OCI-LY7 (cell line): ENCODE measurements at regions not wholly inside any gene's neighbourhood (a gene's known extent, or its start where the extent isn't known, plus 50 kb on each side); places are given as distances from the start of the nearest gene placed in this dataset.

Source experiments
- BruUV-seq: library from RNA; stranded (reverse); fragments of 400-500 nt; replicated peaks from 2 replicates; lab custom pipeline; 2021; lab: Mats Ljungman, UMichigan
- CTCF ChIA-PET: fragments of 300-600 bp; sonication (Branson Sonifier 250); formaldehyde crosslinking; loops from one replicate; lab custom pipeline; 2022; ENCODE audit warnings: antibody characterized with exemption; ENCODE audit not compliant: unreplicated experiment; lab: Charles Lee
- POLR2A ChIA-PET: fragments of 300-600 bp; sonication (Branson Sonifier 250); formaldehyde crosslinking; loops from one replicate; lab custom pipeline; 2022; ENCODE audit warnings: antibody characterized with exemption; lab: Charles Lee
- DNase-seq: peaks from one replicate; pipeline ENCODE4 v3.0.0-alpha.2; 2015; ENCODE audit warnings: low spot score
- H2AFZ ChIP-seq: fragments of 200-600 bp; sonication (generic), shearing (Covaris generic); 2 replicates; pipeline ENCODE4 v1.6.1; 2014; ENCODE audit warnings: mild to moderate bottlenecking, antibody characterized with exemption, low read length, moderate library complexity
- H3K27ac ChIP-seq: fragments of 200-600 bp; sonication (generic); 2 replicates; pipeline ENCODE4 v1.5.1; 2014; ENCODE audit warnings: mixed run types, low read depth, mild to moderate bottlenecking, moderate library complexity, low read length, inconsistent platforms; ENCODE audit not compliant: poor library complexity, severe bottlenecking
- H3K36me3 ChIP-seq: fragments of 200-600 bp; sonication (generic); 2 replicates; pipeline ENCODE4 v1.6.1; 2014; ENCODE audit warnings: mild to moderate bottlenecking, antibody characterized with exemption, low read length, moderate library complexity, mixed read lengths; ENCODE audit not compliant: insufficient read depth
- H3K4me1 ChIP-seq: fragments of 200-600 bp; sonication (generic); 2 replicates; pipeline ENCODE4 v1.5.1; 2014; ENCODE audit warnings: mild to moderate bottlenecking, low read length; ENCODE audit not compliant: insufficient read depth, poor library complexity, severe bottlenecking
- H3K4me2 ChIP-seq: fragments of 200-600 bp; sonication (generic); 2 replicates; pipeline ENCODE4 v1.6.1; 2014; ENCODE audit warnings: mild to moderate bottlenecking, low read length
- H3K4me3 ChIP-seq: fragments of 200-600 bp; sonication (generic); 2 replicates; pipeline ENCODE4 v1.5.1; 2014; ENCODE audit warnings: mild to moderate bottlenecking, low read depth, low read length; ENCODE audit not compliant: poor library complexity, severe bottlenecking
- H3K79me2 ChIP-seq: fragments of 200-600 bp; sonication (generic); 2 replicates; pipeline ENCODE4 v1.6.1; 2016; ENCODE audit warnings: low read depth, mild to moderate bottlenecking, low read length, moderate library complexity, mixed read lengths; ENCODE audit not compliant: insufficient read depth
- H3K9me2 ChIP-seq: fragments of 200-600 bp; sonication (generic); 2 replicates; pipeline ENCODE4 v1.6.1; 2016; ENCODE audit warnings: mild to moderate bottlenecking, low read length, mixed read lengths; ENCODE audit not compliant: insufficient read depth
- H3K9me3 ChIP-seq: fragments of 200-600 bp; sonication (generic); 2 replicates; pipeline ENCODE4 v1.6.1; 2014; ENCODE audit warnings: mild to moderate bottlenecking, mixed run types, low read length, mixed read lengths
- H4K20me1 ChIP-seq: fragments of 200-600 bp; sonication (generic); 2 replicates; pipeline ENCODE4 v1.6.1; 2014; ENCODE audit warnings: mild to moderate bottlenecking, antibody characterized with exemption, low read length, moderate library complexity, mixed read lengths; ENCODE audit not compliant: insufficient read depth
- CTCF ChIP-seq: fragments of 200-600 bp; sonication (generic); conservative IDR thresholded peaks from 2 replicates; pipeline ENCODE4 v1.5.1; 2014; ENCODE audit warnings: mild to moderate bottlenecking, antibody characterized with exemption, low read length, moderate library complexity, mixed read lengths
- EZH2phosphoT487 ChIP-seq: fragments of 200-600 bp; sonication (generic); IDR thresholded peaks from 2 replicates; pipeline ENCODE4 v1.6.1; 2018; ENCODE audit warnings: low read depth, borderline replicate concordance, mild to moderate bottlenecking, mixed run types, antibody characterized with exemption, low read length, moderate library complexity, mixed read lengths
- intact Hi-C: fragments of 100-400 bp; cut with micrococcal nuclease; formaldehyde crosslinking; loops from one replicate; pipeline ENCODE4 v1.10.0; 2022; ENCODE audit not compliant: unreplicated experiment

GRCh38 chr6:168774381-168774780, 333.4 kb downstream of the SMOC2 start:
- H3K4me3 ChIP-seq = no peak overlapping the region
- no peaks in the 10 kb centered on the region for H3K79me2 ChIP-seq
- no peaks in the 10 kb centered on the region for H4K20me1 ChIP-seq
- H3K9me2 ChIP-seq = no peaks in the 10 kb centered on the region
- H3K9me3 ChIP-seq = no peaks in the 10 kb centered on the region
- no peaks in the 10 kb centered on the region for H3K4me1 ChIP-seq
- H3K27ac ChIP-seq = no peak overlapping the region
- ChIA-PET CTCF (no interaction called here), POLR2A (interaction anchor here (0.6 kb wide), 1 partner anchor 641 kb away, joined by 6 read pairs; no protein-coding TSS in a partner anchor)
- no peak overlapping the region for H2AFZ ChIP-seq
- H3K36me3 ChIP-seq = no peaks in the 10 kb centered on the region
- intact Hi-C loops = no loop called here
- no peak for DNase-seq
- no peak overlapping the region for H3K4me2 ChIP-seq
- no TSS peak for BruUV-seq
- TF ChIP-seq EZH2phosphoT487 (no peak), CTCF (no peak)

DNA sequence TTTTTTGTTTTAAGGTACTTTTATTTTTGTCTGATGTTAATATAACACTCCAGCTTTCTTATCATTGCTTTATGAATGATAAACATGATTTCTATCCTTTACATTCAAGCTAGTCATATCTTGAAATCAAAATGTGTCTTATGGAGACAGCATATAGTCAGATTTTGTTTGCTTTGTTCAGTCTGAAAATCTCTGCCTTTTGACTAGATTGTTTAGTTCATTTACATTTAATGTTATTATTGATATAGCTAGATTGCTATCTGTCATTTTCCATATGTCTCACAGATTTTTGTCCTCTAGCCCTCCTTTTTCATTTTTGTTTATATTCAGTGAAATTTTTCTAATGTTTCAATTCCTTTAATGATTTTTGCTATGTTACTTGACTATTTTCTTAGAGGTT, 332.8 kb downstream of the SMOC2 start:
- ChIA-PET CTCF (no interaction called here), POLR2A (interaction anchor here (0.6 kb wide), 1 partner anchor 640 kb away, joined by 6 read pairs; no protein-coding TSS in a partner anchor)
- Histone ChIP-seq H2AFZ (no peak overlapping the region), H3K4me2 (no peak overlapping the region), H3K9me3 (no peaks in the 10 kb centered on the region), H3K36me3 (no peaks in the 10 kb centered on the region), H3K27ac (no peak overlapping the region), H3K4me3 (no peak overlapping the region), H3K9me2 (no peaks in the 10 kb centered on the region), H3K79me2 (no peaks in the 10 kb centered on the region), H3K4me1 (no peaks in the 10 kb centered on the region), H4K20me1 (no peaks in the 10 kb centered on the region)
- intact Hi-C loops = no loop called here
- TF ChIP-seq EZH2phosphoT487 (no peak), CTCF (no peak)
- no peak for DNase-seq
- BruUV-seq = no TSS peak

DNA sequence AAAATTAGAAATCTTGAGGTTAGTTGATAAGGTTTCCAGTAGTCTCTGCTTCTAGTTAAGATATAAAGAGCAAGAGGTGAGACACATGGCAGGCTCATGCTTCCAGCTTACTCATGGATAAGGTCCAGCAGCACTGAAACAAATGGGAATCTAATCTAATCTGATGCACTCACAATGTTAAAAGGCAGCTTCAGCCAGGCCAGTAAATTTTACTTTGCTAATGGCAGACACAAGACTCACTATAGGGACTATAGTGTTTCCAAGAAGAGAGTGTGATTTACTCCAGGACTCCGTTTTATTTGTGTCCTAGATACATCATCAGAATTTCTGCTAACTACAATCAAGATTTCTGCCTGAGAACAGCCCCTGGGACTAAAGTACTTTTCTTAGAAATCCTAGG, 324.8 kb downstream of the SMOC2 start:
- CTCF ChIA-PET = no interaction called here
- no TSS peak for BruUV-seq
- Histone ChIP-seq H4K20me1 (no peaks in the 10 kb centered on the region), H3K4me1 (no peaks in the 10 kb centered on the region), H2AFZ (no peak overlapping the region), H3K79me2 (no peaks in the 10 kb centered on the region), H3K27ac (no peak overlapping the region), H3K36me3 (no peaks in the 10 kb centered on the region), H3K4me2 (no peak overlapping the region), H3K4me3 (no peak overlapping the region), H3K9me3 (no peaks in the 10 kb centered on the region), H3K9me2 (no peaks in the 10 kb centered on the region)
- intact Hi-C loops = no loop called here
- POLR2A ChIA-PET = no interaction called here
- TF ChIP-seq CTCF (no peak), EZH2phosphoT487 (no peak)
- no peak for DNase-seq
